ENCODE measurements at regions not wholly inside any gene's neighbourhood (a gene's known extent, or its start where the extent isn't known, plus 50 kb on each side); places are given as distances from the start of the nearest gene placed in this dataset.

GRCh38 chr11:70506986-70507385, 108.7 kb downstream of the CTTN start:
- Histone ChIP-seq H3K36me3 (ENCODE audit: insufficient read depth, low read length) (no peaks in the 10 kb centered on the region), H3K9ac (ENCODE audit: low read length) (no peak overlapping the region), H3K27ac (ENCODE audit: low read length) (no peak overlapping the region), H2AFZ (ENCODE audit: low read depth, low read length) (no peak overlapping the region), H3K27me3 (ENCODE audit: insufficient read depth, low read depth, low read length) (no peaks in the 10 kb centered on the region), H3K9me3 (ENCODE audit: low read length) (no peaks in the 10 kb centered on the region), H3K4me3 (ENCODE audit: low read length) (no peak overlapping the region), H3K4me2 (ENCODE audit: low read length) (no peak overlapping the region), H3F3A (ENCODE audit: insufficient read depth, low read length, poor library complexity, severe bottlenecking) (no peaks in the 10 kb centered on the region), H3K79me2 (replicated peaks; ENCODE audit: insufficient read depth, low read length) (peaks cover 6% of the 10 kb centered on the region), H4K20me1 (ENCODE audit: insufficient read depth) (no peaks in the 10 kb centered on the region), H3K9me2 (ENCODE audit: insufficient read depth, low read length) (no peaks in the 10 kb centered on the region)
- no peak for TF ChIP-seq POLR2AphosphoS5 (IDR thresholded peaks at IDR 0.05)
- no peak for TF ChIP-seq SMC3 (conservative IDR thresholded peaks at IDR 0.05; ENCODE audit: poor library complexity)
- no peak for TF ChIP-seq REST (IDR thresholded peaks at IDR 0.05; ENCODE audit: borderline replicate concordance)
- TF ChIP-seq TAF1 (IDR thresholded peaks at IDR 0.05; ENCODE audit: low read depth): no peak
- TF ChIP-seq RAD21 (conservative IDR thresholded peaks at IDR 0.05): no peak
- no peak for TF ChIP-seq EP300 (conservative IDR thresholded peaks at IDR 0.05; ENCODE audit: poor library complexity, severe bottlenecking)
- TF ChIP-seq MXI1 (conservative IDR thresholded peaks at IDR 0.05; ENCODE audit: poor library complexity, severe bottlenecking): no peak
- no peak for TF ChIP-seq CTCF (IDR thresholded peaks at IDR 0.05; ENCODE audit: poor library complexity, severe bottlenecking)
- TF ChIP-seq EZH2 (IDR thresholded peaks at IDR 0.05; ENCODE audit: borderline replicate concordance, insufficient read depth, low read length, poor library complexity, severe bottlenecking): no peak

DNA sequence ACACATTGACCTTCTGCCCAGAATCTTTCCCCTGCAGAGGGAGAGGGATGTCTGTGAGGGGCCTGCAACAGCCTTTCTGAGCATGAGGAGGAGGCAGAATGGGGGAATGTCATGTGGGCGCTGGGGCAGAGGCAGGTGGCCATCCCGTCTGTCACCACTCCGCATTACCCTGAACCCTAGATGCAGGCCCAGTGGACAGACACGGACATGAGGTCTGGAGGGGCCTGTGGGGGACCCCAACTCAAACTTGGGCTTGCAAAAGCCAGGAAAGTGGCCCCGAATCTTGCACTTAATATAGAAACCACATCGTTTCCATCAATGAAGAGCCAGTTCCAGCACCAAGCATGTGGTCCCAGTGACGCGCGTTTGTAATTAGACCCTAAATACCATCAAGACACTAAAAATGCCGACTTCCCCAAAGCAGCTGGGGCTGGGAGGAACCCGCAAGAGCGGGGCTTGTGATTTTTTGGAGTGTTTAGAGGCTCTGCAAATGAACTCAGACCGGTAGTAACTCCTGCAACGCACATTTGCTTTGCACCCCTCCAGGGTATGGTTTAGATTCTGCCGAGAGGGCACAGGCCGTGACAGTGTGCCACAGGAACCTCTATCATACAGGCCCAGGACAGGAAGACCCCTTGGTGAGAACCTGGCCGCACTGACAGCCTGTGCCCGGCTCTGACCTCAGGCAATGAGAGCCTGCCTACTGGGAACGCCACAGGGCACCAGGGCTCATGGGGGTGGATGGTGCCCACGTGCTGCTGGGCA, 109.3 kb downstream of the CTTN start:
- Histone ChIP-seq H3K9ac (ENCODE audit: low read length) (no peak overlapping the region), H3K27me3 (ENCODE audit: insufficient read depth, low read depth, low read length) (no peaks in the 10 kb centered on the region), H3K36me3 (ENCODE audit: insufficient read depth, low read length) (no peaks in the 10 kb centered on the region), H3K9me2 (ENCODE audit: insufficient read depth, low read length) (no peaks in the 10 kb centered on the region), H3K4me2 (ENCODE audit: low read length) (no peak overlapping the region), H3K4me3 (ENCODE audit: low read length) (no peak overlapping the region), H3K79me2 (replicated peaks; ENCODE audit: insufficient read depth, low read length) (peaks cover 6% of the 10 kb centered on the region), H3K27ac (ENCODE audit: low read length) (no peak overlapping the region), H4K20me1 (ENCODE audit: insufficient read depth) (no peaks in the 10 kb centered on the region), H2AFZ (ENCODE audit: low read depth, low read length) (no peak overlapping the region), H3K9me3 (ENCODE audit: low read length) (no peaks in the 10 kb centered on the region), H3F3A (ENCODE audit: insufficient read depth, low read length, poor library complexity, severe bottlenecking) (no peaks in the 10 kb centered on the region)
- TF ChIP-seq EP300 (conservative IDR thresholded peaks at IDR 0.05; ENCODE audit: poor library complexity, severe bottlenecking) (no peak), CTCF (IDR thresholded peaks at IDR 0.05; ENCODE audit: poor library complexity, severe bottlenecking) (no peak), SMC3 (conservative IDR thresholded peaks at IDR 0.05; ENCODE audit: poor library complexity) (no peak), RAD21 (conservative IDR thresholded peaks at IDR 0.05) (no peak), REST (IDR thresholded peaks at IDR 0.05; ENCODE audit: borderline replicate concordance) (no peak), MXI1 (conservative IDR thresholded peaks at IDR 0.05; ENCODE audit: poor library complexity, severe bottlenecking) (no peak), EZH2 (IDR thresholded peaks at IDR 0.05; ENCODE audit: borderline replicate concordance, insufficient read depth, low read length, poor library complexity, severe bottlenecking) (no peak), POLR2AphosphoS5 (IDR thresholded peaks at IDR 0.05) (no peak)
